Transverse colon (tissue), 4 donors: ENCODE measurements at regions not wholly inside any gene's neighbourhood (a gene's known extent, or its start where the extent isn't known, plus 50 kb on each side); places are given as distances from the start of the nearest gene placed in this dataset.

Experiments
- DNase-seq: peaks from one replicate; pipeline ENCODE4 v3.0.0-alpha.2; 2019
- H3K27ac ChIP-seq, 4 donors: fragments of 200-600 bp; sonication (generic); 2 replicates each; pipeline ENCODE4 v1.5.1; 2016 to 2018; ENCODE audit warnings: inconsistent platforms in 4 of 4
- H3K27me3 ChIP-seq: fragments of 200-600 bp; sonication (generic); 2 replicates; pipeline ENCODE4 v1.5.1; 2017; ENCODE audit warnings: inconsistent platforms
- H3K36me3 ChIP-seq, 4 donors: fragments of 200-600 bp; sonication (generic); 2 replicates each; pipeline ENCODE4 v1.5.1; 2017 to 2019; ENCODE audit warnings: inconsistent platforms in 4 of 4
- H3K4me1 ChIP-seq, 4 donors: fragments of 200-600 bp; sonication (generic); 2 replicates each; pipeline ENCODE4 v1.5.1; 2017 to 2020; ENCODE audit warnings: inconsistent platforms in 4 of 4
- H3K4me3 ChIP-seq, 4 donors: fragments of 200-600 bp; sonication (generic); 1 replicate in 1 of 4; 2 replicates in 3 of 4; pipeline versions ENCODE4 v1.5.1 to v1.6.1; 2017 to 2019; ENCODE audit warnings: inconsistent platforms in 4 of 4
- H3K9me3 ChIP-seq, 2 donors: fragments of 200-600 bp; sonication (generic); 2 replicates each; pipeline ENCODE4 v1.5.1; 2017 to 2019; ENCODE audit warnings: inconsistent platforms in 2 of 2
- CTCF ChIP-seq, 5 experiments: fragments of 200-600 bp in 3 of 5; fragments of 450-650 bp in 2 of 5; sonication (generic) in 3 of 5; IDR thresholded peaks; 1 replicate in 2 of 5; 2 replicates in 3 of 5; pipeline ENCODE4 v1.5.1; 2016 to 2017; ENCODE audit warnings: antibody characterized with exemption in 5 of 5, inconsistent platforms in 3 of 5, mild to moderate bottlenecking in 2 of 5, moderate library complexity in 1 of 5
- EP300 ChIP-seq: sonication (generic); formaldehyde crosslinking; IDR thresholded peaks from one replicate; pipeline ENCODE4 v1.6.1; 2017; ENCODE audit warnings: antibody characterized with exemption, low read depth
- POLR2A ChIP-seq: fragments of 450-650 bp; IDR thresholded peaks from one replicate; pipeline ENCODE4 v1.6.1; 2016; ENCODE audit warnings: antibody characterized with exemption, mild to moderate bottlenecking, moderate library complexity
- POLR2AphosphoS5 ChIP-seq, 3 donors: sonication (generic); formaldehyde crosslinking; IDR thresholded peaks; one replicate each; pipeline ENCODE4 v1.6.1; 2016; ENCODE audit warnings: antibody characterized with exemption in 3 of 3
- WGBS, 2 donors: methylation state at CpG; one replicate each; pipeline ENCODE4 v1.1.5; 2018; ENCODE audit warnings: low coverage in 1 of 2; 5-methylcytosine and 5-hydroxymethylcytosine counted together
- in situ Hi-C, 4 donors: fragments of 200-750 bp; cut with MboI; loops; one replicate each; pipeline versions ENCODE4 v1.15.0 to v1.15.1; 2017; ENCODE audit warnings: low sequenced_read_pairs in 3 of 4, low pct_ligation_motif_present in 1 of 4, low pct_unique_long_range_greater_than_20kb in 1 of 4
- intact Hi-C: fragments of 100-400 bp; cut with DNase I; formaldehyde crosslinking; loops from one replicate; pipeline ENCODE4 v1.15.1; 2023; ENCODE audit warnings: low total_unique reads

DNA sequence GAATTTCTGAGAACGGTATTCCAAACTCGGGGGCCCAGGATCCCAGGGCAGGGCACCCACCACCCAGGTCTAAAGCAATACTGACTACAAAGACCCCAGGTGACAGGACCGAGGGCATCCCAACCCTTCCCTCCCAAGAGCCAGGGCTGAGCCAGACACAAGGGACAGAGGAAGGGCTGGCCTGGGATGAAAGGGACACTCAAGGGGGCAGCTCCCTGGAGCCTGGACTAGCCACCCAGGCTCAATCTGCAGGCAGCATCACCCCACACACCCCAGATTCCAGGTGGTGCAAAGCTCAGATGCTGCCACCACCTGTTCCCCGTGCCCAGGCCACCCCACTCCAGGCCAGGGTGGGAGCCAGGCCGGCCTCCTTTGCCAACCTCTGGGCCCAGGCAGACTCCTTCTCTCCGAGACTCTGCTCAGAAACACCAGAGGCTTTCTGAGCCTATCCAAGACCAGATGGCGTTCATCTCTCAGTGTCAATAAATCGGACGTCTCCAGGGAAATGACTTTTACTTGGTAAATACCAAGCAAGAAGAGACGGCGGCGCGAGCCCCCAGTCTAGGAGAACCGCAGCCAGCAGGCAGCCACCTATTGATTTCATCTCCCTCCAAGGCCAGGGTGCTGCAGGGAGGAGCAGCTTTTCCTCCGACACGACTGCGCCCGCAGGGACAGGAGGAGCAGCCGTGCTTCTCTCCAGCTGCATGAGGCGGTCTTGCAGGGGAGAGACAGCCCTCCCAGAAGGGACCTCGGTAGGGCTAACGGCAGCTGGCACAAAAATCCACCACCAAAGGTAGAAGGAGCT, 94.1 kb upstream of the ADAMTS2 start:
- Histone ChIP-seq H3K4me1 (no peaks in the 10 kb centered on the region), H3K36me3 (no peaks in the 10 kb centered on the region), H3K4me3 (no peak overlapping the region), H3K9me3 (no peaks in the 10 kb centered on the region), H3K27me3 (peaks cover 2% of the 10 kb centered on the region), H3K27ac (no peak overlapping the region)
- intact Hi-C loops (no loop called here), in situ Hi-C loops (no loop called here)
- 82% methylated on average over 22 of the region's 22 CpGs; no CpG with 5 or more reads in 1 of the 2 donors for WGBS, 2 donors
- TF ChIP-seq POLR2AphosphoS5 (IDR thresholded peaks at IDR 0.05) (no peak), EP300 (no peak), CTCF (IDR thresholded peaks at IDR 0.05) (no peak)
- no peak for DNase-seq

GRCh38 chr5:179438461-179438860, 93.2 kb upstream of the ADAMTS2 start:
- H3K9me3 ChIP-seq, result no peaks in the 10 kb centered on the region
- in situ Hi-C loops, result no loop called here

GRCh38 chr5:179438011-179438441, 92.8 kb upstream of the ADAMTS2 start:
- Histone ChIP-seq H3K4me1 (no peaks in the 10 kb centered on the region), H3K27me3 (peaks cover 2% of the 10 kb centered on the region), H3K36me3 (no peaks in the 10 kb centered on the region), H3K27ac (no peak overlapping the region), H3K4me3 (no peak overlapping the region), H3K9me3 (no peaks in the 10 kb centered on the region)
- in situ Hi-C loops (no loop called here), intact Hi-C loops (no loop called here)
- WGBS, 2 donors, result 49% methylated on average over 15 of the region's 15 CpGs; no CpG with 5 or more reads in 1 of the 2 donors
- TF ChIP-seq POLR2AphosphoS5 (IDR thresholded peaks at IDR 0.05), result no peak
- TF ChIP-seq CTCF (IDR thresholded peaks at IDR 0.05), result no peak
- no peak for TF ChIP-seq EP300
- no peak for TF ChIP-seq POLR2A
- DNase-seq, result no peak

More at GRCh38 chr5:179438461-179438860, 93.2 kb upstream of the ADAMTS2 start:
- DNase-seq, result no peak
- no peaks in the 10 kb centered on the region for H3K36me3 ChIP-seq
- intact Hi-C loops, result no loop called here
- TF ChIP-seq POLR2A (no peak), CTCF (IDR thresholded peaks at IDR 0.05) (no peak), EP300 (no peak), POLR2AphosphoS5 (IDR thresholded peaks at IDR 0.05) (no peak)
- H3K4me3 ChIP-seq, result no peak overlapping the region
- WGBS, 2 donors, result 75% methylated on average over 11 of the region's 11 CpGs; no CpG with 5 or more reads in 1 of the 2 donors
- no peaks in the 10 kb centered on the region for H3K4me1 ChIP-seq
- H3K27me3 ChIP-seq, result peaks cover 2% of the 10 kb centered on the region
- H3K27ac ChIP-seq, result no peak overlapping the region

GRCh38 chr5:179437341-179438001, 92.2 kb upstream of the ADAMTS2 start:
- Histone ChIP-seq H3K9me3 (no peaks in the 10 kb centered on the region), H3K27me3 (peaks cover 2% of the 10 kb centered on the region), H3K4me1 (no peaks in the 10 kb centered on the region), H3K27ac (no peak overlapping the region), H3K36me3 (no peaks in the 10 kb centered on the region), H3K4me3 (no peak overlapping the region)
- TF ChIP-seq POLR2A (no peak), POLR2AphosphoS5 (IDR thresholded peaks at IDR 0.05) (no peak), EP300 (no peak), CTCF (IDR thresholded peaks at IDR 0.05) (no peak)
- WGBS, 2 donors, result 71% methylated on average over 20 of the region's 23 CpGs; no CpG with 5 or more reads in 1 of the 2 donors
- intact Hi-C loops, result no loop called here
- in situ Hi-C loops, result no loop called here
- no peak for DNase-seq
